ENCODE measurements at regions not wholly inside any gene's neighbourhood (a gene's known extent, or its start where the extent isn't known, plus 50 kb on each side); places are given as distances from the start of the nearest gene placed in this dataset.

DNA sequence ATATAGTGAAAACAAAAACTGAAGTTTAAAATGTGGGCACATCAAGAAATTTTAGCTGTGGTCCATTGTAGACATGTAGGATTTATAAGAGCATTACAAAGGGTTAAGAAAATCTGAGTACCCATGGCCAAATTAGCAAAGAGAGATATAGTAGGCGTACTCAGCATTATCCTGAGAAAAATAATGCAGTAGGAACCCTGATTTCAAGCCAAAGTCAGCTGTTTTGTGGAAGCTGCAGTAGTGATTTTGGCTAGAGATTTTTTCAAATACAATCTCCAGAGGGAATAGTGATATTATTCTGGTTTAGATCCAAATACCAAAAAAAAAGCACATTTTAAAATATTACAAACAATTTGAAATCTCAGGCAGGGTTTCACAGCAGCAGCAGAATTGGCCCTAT is 450.9 kb downstream of the FBXO15 start:
- no peak overlapping the region for H3K4me2 ChIP-seq (replicated peaks; ENCODE audit: extremely low read depth, low read length, poor library complexity, severe bottlenecking)
- no peaks in the 10 kb centered on the region for H3K27me3 ChIP-seq (ENCODE audit: control insufficient read depth in 2 of 2, insufficient read depth in 2 of 2, low read length in 2 of 2)
- no peak overlapping the region for H3K9ac ChIP-seq (ENCODE audit: insufficient read depth, low read length, poor library complexity, severe bottlenecking)
- TF ChIP-seq, protein P1, sequence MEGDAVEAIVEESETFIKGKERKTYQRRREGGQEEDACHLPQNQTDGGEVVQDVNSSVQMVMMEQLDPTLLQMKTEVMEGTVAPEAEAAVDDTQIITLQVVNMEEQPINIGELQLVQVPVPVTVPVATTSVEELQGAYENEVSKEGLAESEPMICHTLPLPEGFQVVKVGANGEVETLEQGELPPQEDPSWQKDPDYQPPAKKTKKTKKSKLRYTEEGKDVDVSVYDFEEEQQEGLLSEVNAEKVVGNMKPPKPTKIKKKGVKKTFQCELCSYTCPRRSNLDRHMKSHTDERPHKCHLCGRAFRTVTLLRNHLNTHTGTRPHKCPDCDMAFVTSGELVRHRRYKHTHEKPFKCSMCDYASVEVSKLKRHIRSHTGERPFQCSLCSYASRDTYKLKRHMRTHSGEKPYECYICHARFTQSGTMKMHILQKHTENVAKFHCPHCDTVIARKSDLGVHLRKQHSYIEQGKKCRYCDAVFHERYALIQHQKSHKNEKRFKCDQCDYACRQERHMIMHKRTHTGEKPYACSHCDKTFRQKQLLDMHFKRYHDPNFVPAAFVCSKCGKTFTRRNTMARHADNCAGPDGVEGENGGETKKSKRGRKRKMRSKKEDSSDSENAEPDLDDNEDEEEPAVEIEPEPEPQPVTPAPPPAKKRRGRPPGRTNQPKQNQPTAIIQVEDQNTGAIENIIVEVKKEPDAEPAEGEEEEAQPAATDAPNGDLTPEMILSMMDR (IDR thresholded peaks at IDR 0.05), result no peak
- Mint-ChIP-seq H3K27me3 (ENCODE audit: low read depth in 3 of 3) (no peaks in the 10 kb centered on the region), H3K27ac (no peak overlapping the region), H3K36me3 (no peaks in the 10 kb centered on the region), H3K9me3 (peaks cover 0 to 5% (median 0%) of the 10 kb centered on the region in 7 donors), H3K4me3 (no peak overlapping the region), H3K4me1 (no peaks in the 10 kb centered on the region)
- no peak overlapping the region for H3K27ac ChIP-seq (ENCODE audit: low read depth in 1 of 2, low read length in 2 of 2)
- WGBS (ENCODE audit: insufficient coverage), result no CpG with 5 or more reads among the region's 1 CpG
- no peaks in the 10 kb centered on the region for H3K9me3 ChIP-seq (replicated peaks in 1 of 2; ENCODE audit: control insufficient read depth in 1 of 2, insufficient read depth in 1 of 2, low read length in 2 of 2)
- H3K36me3 ChIP-seq (replicated peaks in 1 of 2; ENCODE audit: control insufficient read depth in 1 of 2, insufficient read depth in 2 of 2, low read length in 2 of 2), result no peaks in the 10 kb centered on the region
- H2AFZ ChIP-seq (ENCODE audit: insufficient read depth, low read depth, low read length, poor library complexity, severe bottlenecking), result no peak overlapping the region
- no peak overlapping the region for H3K4me3 ChIP-seq (replicated peaks in 1 of 3; ENCODE audit: low read depth in 2 of 3, low read length in 3 of 3)
- no peaks in the 10 kb centered on the region for H4K20me1 ChIP-seq (ENCODE audit: insufficient read depth, low read length)
- intact Hi-C loops (cut with micrococcal nuclease), result no loop called here
- DNase-seq, result no peak
- H3K79me2 ChIP-seq (ENCODE audit: insufficient read depth, low read length), result no peaks in the 10 kb centered on the region
- no peaks in the 10 kb centered on the region for H3K4me1 ChIP-seq (ENCODE audit: control insufficient read depth in 1 of 2, insufficient read depth in 2 of 2, low read length in 2 of 2)

DNA sequence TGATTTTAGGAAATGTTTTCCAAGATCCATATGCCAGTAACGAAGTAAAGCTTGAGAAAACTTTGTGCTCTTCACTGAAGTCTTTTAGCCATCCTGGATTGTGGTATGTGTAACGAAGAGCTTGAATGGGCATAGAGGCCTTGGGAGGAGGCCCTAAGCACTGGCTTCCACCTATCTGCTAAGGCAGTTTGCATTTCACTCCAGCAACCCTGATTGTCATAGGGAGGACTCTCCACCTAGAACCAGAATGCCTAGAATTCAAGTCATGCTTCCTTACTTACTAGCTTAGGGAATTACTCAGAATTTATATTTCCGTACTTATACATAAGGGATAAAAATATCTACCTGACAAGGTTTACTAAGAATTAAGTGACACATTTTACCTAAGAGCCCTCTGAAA is 451.5 kb downstream of the FBXO15 start:
- Mint-ChIP-seq H3K27me3 (ENCODE audit: low read depth in 3 of 3) (peaks cover 0 to 1% (median 0%) of the 10 kb centered on the region in 3 donors), H3K27ac (no peak overlapping the region), H3K9me3 (peaks cover 0 to 5% (median 0%) of the 10 kb centered on the region in 7 donors), H3K4me1 (no peaks in the 10 kb centered on the region), H3K4me3 (no peak overlapping the region), H3K36me3 (no peaks in the 10 kb centered on the region)
- no peaks in the 10 kb centered on the region for H3K9me3 ChIP-seq (replicated peaks in 1 of 2; ENCODE audit: control insufficient read depth in 1 of 2, insufficient read depth in 1 of 2, low read length in 2 of 2)
- H3K4me3 ChIP-seq (replicated peaks in 1 of 3; ENCODE audit: low read depth in 2 of 3, low read length in 3 of 3), result no peak overlapping the region
- H3K79me2 ChIP-seq (ENCODE audit: insufficient read depth, low read length), result no peaks in the 10 kb centered on the region
- no peaks in the 10 kb centered on the region for H3K27me3 ChIP-seq (ENCODE audit: control insufficient read depth in 2 of 2, insufficient read depth in 2 of 2, low read length in 2 of 2)
- no peak overlapping the region for H3K27ac ChIP-seq (ENCODE audit: low read depth in 1 of 2, low read length in 2 of 2)
- TF ChIP-seq, protein P1 (IDR thresholded peaks at IDR 0.05), result no peak
- H3K4me2 ChIP-seq (replicated peaks; ENCODE audit: extremely low read depth, low read length, poor library complexity, severe bottlenecking), result no peak overlapping the region
- no peaks in the 10 kb centered on the region for H4K20me1 ChIP-seq (ENCODE audit: insufficient read depth, low read length)
- no peak overlapping the region for H3K9ac ChIP-seq (ENCODE audit: insufficient read depth, low read length, poor library complexity, severe bottlenecking)
- WGBS (ENCODE audit: insufficient coverage), result no CpG with 5 or more reads among the region's 3 CpGs
- no peak overlapping the region for H2AFZ ChIP-seq (ENCODE audit: insufficient read depth, low read depth, low read length, poor library complexity, severe bottlenecking)
- DNase-seq, result no peak
- no peaks in the 10 kb centered on the region for H3K36me3 ChIP-seq (replicated peaks in 1 of 2; ENCODE audit: control insufficient read depth in 1 of 2, insufficient read depth in 2 of 2, low read length in 2 of 2)
- intact Hi-C loops (cut with micrococcal nuclease), result no loop called here
- no peaks in the 10 kb centered on the region for H3K4me1 ChIP-seq (ENCODE audit: control insufficient read depth in 1 of 2, insufficient read depth in 2 of 2, low read length in 2 of 2)

Data from CD14-positive monocyte (primary cell).